A549 (cell line): ENCODE measurements at regions not wholly inside any gene's neighbourhood (a gene's known extent, or its start where the extent isn't known, plus 50 kb on each side); places are given as distances from the start of the nearest gene placed in this dataset.

ENCODE experiments used
- ATAC-seq, 2 experiments: fragments of 200-7000 bp in 1 of 2; fragments of >200 bp in 1 of 2; cut with Nextera tagmentation in 1 of 2; cut with Tn5 transposase in 1 of 2; 3 replicates each; pipeline versions ENCODE4 v1.8.0 to v1.9.1; 2018 to 2020; ENCODE audit warnings: mild to moderate bottlenecking in 1 of 2, moderate library complexity in 1 of 2
- CTCF ChIA-PET: fragments of 300-600 bp; sonication (Branson Sonifier 250); formaldehyde crosslinking; extraction: SDS; loops from one replicate; lab custom pipeline; 2021; ENCODE audit warnings: antibody characterized with exemption, inconsistent platforms; lab: Yijun Ruan, JAX
- POLR2A ChIA-PET: fragments of 350-600 bp; formaldehyde crosslinking; extraction: SDS; loops from one replicate; lab custom pipeline; 2021; ENCODE audit warnings: antibody characterized with exemption, inconsistent platforms; lab: Yijun Ruan, JAX
- DNase-seq, 2 experiments: peaks; one replicate each; pipeline versions ENCODE4 v3.0.0 to v3.0.0-alpha.2; 2011 to 2016; ENCODE audit warnings: low read depth in 1 of 2, low spot score in 1 of 2
- FAIRE-seq: peaks from 2 replicates; lab custom pipeline; 2011; peaks lifted over from hg19 to GRCh38; lab: Jason Lieb, UNC
- H3K27ac ChIP-seq, 2 experiments: fragments of >200 bp; sonication (Bioruptor Twin); formaldehyde crosslinking; 3 replicates each; pipeline ENCODE4 v1.5.1; 2016 to 2017
- H3K4me1 ChIP-seq: fragments of >200 bp; sonication (Bioruptor Twin); formaldehyde crosslinking; 3 replicates; pipeline ENCODE4 v1.6.1; 2016
- H3K4me2 ChIP-seq: fragments of >200 bp; sonication (Bioruptor Twin); formaldehyde crosslinking; 3 replicates; pipeline ENCODE4 v1.6.1; 2016
- H3K4me3 ChIP-seq: fragments of >200 bp; sonication (Bioruptor Twin); formaldehyde crosslinking; 3 replicates; pipeline ENCODE4 v1.5.1; 2016
- H3K9me3 ChIP-seq: fragments of >200 bp; sonication (Bioruptor Twin); formaldehyde crosslinking; 3 replicates; pipeline ENCODE4 v1.6.1; 2016
- ATOH8 ChIP-seq: fragments of 250-450 bp; sonication (Bioruptor Pico); IDR thresholded peaks from 2 replicates; pipeline ENCODE4 v1.5.0; 2020; ENCODE audit warnings: low read depth, mild to moderate bottlenecking, moderate library complexity
- E2F6 ChIP-seq: IDR thresholded peaks from 2 replicates; pipeline ENCODE4 v1.6.1; 2012; ENCODE audit warnings: low read depth, borderline replicate concordance
- EHF ChIP-seq: fragments of 250-450 bp; sonication (Bioruptor Pico); IDR thresholded peaks from 2 replicates; pipeline ENCODE4 v1.5.0; 2020; ENCODE audit warnings: mild to moderate bottlenecking
- EHMT2 ChIP-seq: fragments of 200-600 bp; sonication (generic); IDR thresholded peaks from 2 replicates; pipeline ENCODE4 v1.6.1; 2016; ENCODE audit warnings: antibody characterized with exemption, low read depth, mild to moderate bottlenecking, moderate library complexity
- FOSL2 ChIP-seq, 2 experiments: fragments of 450-650 bp in 1 of 2; fragments of >200 bp in 1 of 2; sonication (Bioruptor Twin) in 1 of 2; formaldehyde crosslinking; IDR thresholded peaks; 2 replicates each; pipeline versions ENCODE4 v1.5.0 to v1.6.1; 2016 to 2020; ENCODE audit warnings: mild to moderate bottlenecking in 1 of 2, moderate library complexity in 1 of 2
- GATA3 ChIP-seq: IDR thresholded peaks from 2 replicates; pipeline ENCODE4 v1.6.1; 2012; ENCODE audit warnings: borderline replicate concordance
- HES2 ChIP-seq: fragments of >200 bp; sonication (Bioruptor Twin); formaldehyde crosslinking; IDR thresholded peaks from 2 replicates; pipeline ENCODE4 v1.6.1; 2016
- HOXB13 ChIP-seq: fragments of 250-450 bp; sonication (Bioruptor Pico); IDR thresholded peaks from 2 replicates; pipeline ENCODE4 v1.5.0; 2020; ENCODE audit warnings: low read depth, mild to moderate bottlenecking, moderate library complexity
- HOXB5 ChIP-seq: fragments of 250-450 bp; sonication (Bioruptor Pico); IDR thresholded peaks from 2 replicates; pipeline ENCODE4 v1.5.0; 2020; ENCODE audit warnings: mild to moderate bottlenecking, moderate library complexity
- JUN ChIP-seq, 2 experiments: fragments of >200 bp; sonication (Bioruptor Twin); formaldehyde crosslinking; IDR thresholded peaks; 2 replicates in 1 of 2; 3 replicates in 1 of 2; pipeline ENCODE4 v1.6.1; 2016 to 2017
- KDM1A ChIP-seq: fragments of 200-600 bp; sonication (generic); IDR thresholded peaks from 2 replicates; pipeline ENCODE4 v1.6.1; 2016; ENCODE audit warnings: low read depth, mild to moderate bottlenecking
- MAFK ChIP-seq: fragments of 450-650 bp; IDR thresholded peaks from 2 replicates; pipeline ENCODE4 v1.6.1; 2014; ENCODE audit not compliant: partially characterized antibody
- MYC ChIP-seq: IDR thresholded peaks from 2 replicates; pipeline ENCODE4 v1.6.1; 2012; ENCODE audit warnings: mild to moderate bottlenecking, inconsistent platforms, low read length, improper control_type of control experiment, borderline replicate concordance
- NPAS2 ChIP-seq: fragments of 250-450 bp; sonication (Bioruptor Pico); IDR thresholded peaks from 2 replicates; pipeline ENCODE4 v1.8.0; 2022; ENCODE audit warnings: mild to moderate bottlenecking, moderate library complexity, borderline replicate concordance
- POLR2A ChIP-seq: IDR thresholded peaks from 2 replicates; pipeline ENCODE4 v1.6.1; 2012; ENCODE audit warnings: mild to moderate bottlenecking, low read length
- RARB ChIP-seq: fragments of 250-450 bp; sonication (Bioruptor Pico); IDR thresholded peaks from 2 replicates; pipeline ENCODE4 v1.8.0; 2021; ENCODE audit warnings: mild to moderate bottlenecking, moderate library complexity
- RCOR1 ChIP-seq: fragments of 150-350 bp; IDR thresholded peaks from 2 replicates; pipeline ENCODE4 v1.6.1; 2014; ENCODE audit warnings: antibody characterized with exemption, low read length, low read depth
- REST ChIP-seq: fragments of 200-600 bp; sonication (generic); IDR thresholded peaks from 2 replicates; pipeline ENCODE4 v1.6.1; 2016; ENCODE audit warnings: antibody characterized with exemption, mild to moderate bottlenecking, moderate library complexity
- TP53 ChIP-seq: fragments of 250-450 bp; sonication (Bioruptor Pico); IDR thresholded peaks from 2 replicates; pipeline ENCODE4 v1.5.0; 2021; ENCODE audit warnings: mild to moderate bottlenecking, moderate library complexity
- ZC3H11A ChIP-seq: fragments of 450-650 bp; IDR thresholded peaks from 2 replicates; pipeline ENCODE4 v1.6.1; 2014; ENCODE audit warnings: antibody characterized with exemption, mild to moderate bottlenecking
- ZNF302 ChIP-seq: fragments of 250-450 bp; sonication (Bioruptor Pico); IDR thresholded peaks from 2 replicates; pipeline ENCODE4 v1.9.0; 2021; ENCODE audit warnings: inconsistent platforms, mild to moderate bottlenecking, moderate library complexity
- ZSCAN20 ChIP-seq: fragments of 250-450 bp; sonication (Bioruptor Pico); IDR thresholded peaks from 2 replicates; pipeline ENCODE4 v1.8.0; 2022; ENCODE audit warnings: mild to moderate bottlenecking, moderate library complexity
- WGBS: methylation state at CpG from one replicate; pipeline ENCODE4 v1.1.6; 2017; ENCODE audit errors: missing lambda C conversion rate; 5-methylcytosine and 5-hydroxymethylcytosine counted together

- no peak for DNase-seq
- ChIA-PET POLR2A (no interaction called here), CTCF (no interaction called here)
- no peaks in the 10 kb centered on the region for H3K4me1 ChIP-seq
- 56% methylated on average over 2 of the region's 2 CpGs for WGBS
- H3K4me3 ChIP-seq: no peak overlapping the region
- H3K9me3 ChIP-seq: no peaks in the 10 kb centered on the region
- no peak overlapping the region for H3K4me2 ChIP-seq
- no peak for ATAC-seq
- TF ChIP-seq GATA3: no peak
- TF ChIP-seq E2F6: no peak
- TF ChIP-seq FOSL2 (IDR thresholded peaks at IDR 0.05): no peak
- TF ChIP-seq FOSL2 (CRISPR knock-in tag; IDR thresholded peaks at IDR 0.05): no peak
- TF ChIP-seq ZC3H11A: no peak
- no peak for TF ChIP-seq ZNF302
- TF ChIP-seq RCOR1: no peak
- no peak for TF ChIP-seq MAFK
- H3K27ac ChIP-seq: no peak overlapping the region
- no peak for FAIRE-seq
Observed at GRCh38 chr4:187414716-187415115, 580.9 kb upstream of the ZFP42 start.

- ChIA-PET POLR2A (no interaction called here), CTCF (no interaction called here)
- ATAC-seq: no peak
- Histone ChIP-seq H3K4me3 (no peak overlapping the region), H3K4me1 (no peaks in the 10 kb centered on the region), H3K27ac (no peak overlapping the region), H3K4me2 (no peak overlapping the region), H3K9me3 (no peaks in the 10 kb centered on the region)
- TF ChIP-seq HOXB13 (CRISPR knock-in tag): no peak
- TF ChIP-seq KDM1A: no peak
- no peak for TF ChIP-seq EHF (CRISPR knock-in tag)
- no peak for TF ChIP-seq JUN (IDR thresholded peaks at IDR 0.05)
- TF ChIP-seq ATOH8 (CRISPR knock-in tag): no peak
- no peak for TF ChIP-seq ZSCAN20 (CRISPR knock-in tag)
- TF ChIP-seq TP53: no peak
- no peak for TF ChIP-seq HES2
- no peak for TF ChIP-seq NPAS2 (CRISPR knock-in tag)
- TF ChIP-seq POLR2A: no peak
- TF ChIP-seq E2F6: no peak
- no peak for TF ChIP-seq MYC
- TF ChIP-seq GATA3: no peak
- no peak for FAIRE-seq
- DNase-seq: no peak
- 68% methylated on average over 3 of the region's 3 CpGs for WGBS
Observed at GRCh38 chr4:187415231-187415630, 580.3 kb upstream of the ZFP42 start.

GRCh38 chr4:187416216-187416615, 579.4 kb upstream of the ZFP42 start:
- ATAC-seq: no peak
- TF ChIP-seq HOXB5 (CRISPR knock-in tag): no peak
- TF ChIP-seq RARB (CRISPR knock-in tag): no peak
- TF ChIP-seq EHMT2: no peak
- no peak for TF ChIP-seq REST
- no peak for DNase-seq
- no peak for FAIRE-seq
- 86% methylated on average over 3 of the region's 3 CpGs for WGBS
- ChIA-PET CTCF (no interaction called here), POLR2A (no interaction called here)
- no peaks in the 10 kb centered on the region for H3K9me3 ChIP-seq
- no peak overlapping the region for H3K4me2 ChIP-seq
- no peak overlapping the region for H3K4me3 ChIP-seq
- no peaks in the 10 kb centered on the region for H3K4me1 ChIP-seq
- H3K27ac ChIP-seq: no peak overlapping the region
